H1 (cell line): ENCODE measurements at regions not wholly inside any gene's neighbourhood (a gene's known extent, or its start where the extent isn't known, plus 50 kb on each side); places are given as distances from the start of the nearest gene placed in this dataset.

Experiments used
- CTCF ChIA-PET: fragments of 300-600 bp; sonication (Branson Sonifier 250); formaldehyde crosslinking; loops from one replicate; lab custom pipeline; 2021; ENCODE audit not compliant: partially characterized antibody; lab: Charles Lee
- POLR2A ChIA-PET: fragments of 300-600 bp; sonication (Branson Sonifier 250); formaldehyde crosslinking; loops from one replicate; lab custom pipeline; 2021; ENCODE audit warnings: inconsistent platforms; ENCODE audit not compliant: partially characterized antibody; lab: Charles Lee
- DNase-seq, 2 experiments: peaks; one replicate each; pipeline versions ENCODE4 v3.0.0 to v3.0.0-alpha.2; 2010 to 2022; ENCODE audit warnings: low spot score in 2 of 2, low read depth in 1 of 2, mixed read lengths in 1 of 2
- FAIRE-seq: peaks from 2 replicates; lab custom pipeline; 2011; peaks lifted over from hg19 to GRCh38; lab: Jason Lieb, UNC
- H2AFZ ChIP-seq: 2 replicates; pipeline ENCODE4 v1.8.1; 2012; ENCODE audit warnings: low read length, inconsistent platforms
- H2AK5ac ChIP-seq: 2 replicates; pipeline ENCODE4 v1.6.1; 2013; ENCODE audit warnings: low read depth, low read length
- H2BK120ac ChIP-seq: replicated peaks from 2 replicates; pipeline ENCODE3; 2013; ENCODE audit warnings: low read depth, low read length, inconsistent platforms
- H2BK12ac ChIP-seq: 2 replicates; pipeline ENCODE4 v1.6.1; 2013; ENCODE audit warnings: low read depth, low read length
- H2BK15ac ChIP-seq: 2 replicates; pipeline ENCODE4 v1.6.1; 2013; ENCODE audit warnings: low read length
- H2BK20ac ChIP-seq: 2 replicates; pipeline ENCODE4 v1.6.1; 2013; ENCODE audit warnings: low read length
- H2BK5ac ChIP-seq: 2 replicates; pipeline ENCODE4 v1.6.1; 2013; ENCODE audit warnings: low read depth, low read length
- H3K14ac ChIP-seq: 2 replicates; pipeline ENCODE4 v1.6.1; 2013; ENCODE audit warnings: inconsistent platforms; ENCODE audit not compliant: insufficient read length
- H3K18ac ChIP-seq: 2 replicates; pipeline ENCODE4 v1.6.1; 2013; ENCODE audit warnings: low read length; ENCODE audit errors: extremely low read depth
- H3K23ac ChIP-seq: 2 replicates; pipeline ENCODE4 v1.6.1; 2013; ENCODE audit warnings: inconsistent platforms; ENCODE audit not compliant: insufficient read length
- H3K23me2 ChIP-seq: 2 replicates; pipeline ENCODE4 v1.6.1; 2013; ENCODE audit warnings: low read depth, low read length
- H3K27ac ChIP-seq: 2 replicates; pipeline ENCODE4 v1.6.1; 2011; ENCODE audit warnings: low read depth, low read length, inconsistent platforms
- H3K27me3 ChIP-seq, 4 experiments: replicated peaks in 1 of 4; 1 replicate in 1 of 4; 2 replicates in 3 of 4; pipeline versions ENCODE4 v1.6.1 to v1.8.1; 2011 to 2013; ENCODE audit warnings: low read length in 3 of 4, mild to moderate bottlenecking in 3 of 4, inconsistent platforms in 2 of 4, mixed read lengths in 2 of 4, moderate library complexity in 1 of 4; ENCODE audit not compliant: control insufficient read depth in 3 of 4, insufficient read depth in 3 of 4; ENCODE audit errors: extremely low read depth in 1 of 4
- H3K36me3 ChIP-seq, 4 experiments: 2 replicates each; pipeline versions ENCODE4 v1.6.1 to v1.8.1; 2011 to 2013; ENCODE audit warnings: mild to moderate bottlenecking in 4 of 4, low read length in 3 of 4, moderate library complexity in 2 of 4, control low read depth in 1 of 4, inconsistent platforms in 1 of 4; ENCODE audit not compliant: insufficient read depth in 4 of 4, control insufficient read depth in 2 of 4
- H3K4ac ChIP-seq: replicated peaks from 2 replicates; pipeline ENCODE3; 2013; ENCODE audit warnings: low read length, low read depth, mixed read lengths, inconsistent platforms; ENCODE audit not compliant: insufficient read length
- H3K4me1 ChIP-seq, 4 experiments: replicated peaks in 1 of 4; 1 replicate in 1 of 4; 2 replicates in 3 of 4; pipeline versions ENCODE4 v1.6.1 to v1.8.1; 2011 to 2013; ENCODE audit warnings: low read length in 3 of 4, inconsistent platforms in 2 of 4, mixed read lengths in 1 of 4; ENCODE audit not compliant: insufficient read depth in 4 of 4, control insufficient read depth in 3 of 4
- H3K4me2 ChIP-seq, 2 experiments: 2 replicates each; pipeline versions ENCODE4 v1.6.1 to v1.8.1; 2011 to 2013; ENCODE audit warnings: low read depth in 2 of 2, low read length in 2 of 2, control low read depth in 1 of 2, inconsistent platforms in 1 of 2, mild to moderate bottlenecking in 1 of 2; ENCODE audit not compliant: insufficient read depth in 1 of 2
- H3K4me3 ChIP-seq, 4 experiments: fragments of 200-600, 300-600 bp in 1 of 4; sonication (generic), shearing (Covaris generic), sonication (Bioruptor Twin) in 1 of 4; 2 replicates each; pipeline versions ENCODE4 v1.5.1 to v1.8.1; 2011 to 2016; ENCODE audit warnings: low read length in 4 of 4, low read depth in 3 of 4, control low read depth in 2 of 4, inconsistent platforms in 2 of 4, mild to moderate bottlenecking in 2 of 4, mixed read lengths in 1 of 4, moderate library complexity in 1 of 4; ENCODE audit not compliant: insufficient read depth in 2 of 4; ENCODE audit errors: extremely low read depth in 1 of 4
- H3K56ac ChIP-seq: replicated peaks from 2 replicates; pipeline ENCODE3; 2013; ENCODE audit warnings: low read depth, mild to moderate bottlenecking, mixed read lengths, low read length, inconsistent platforms; ENCODE audit not compliant: insufficient read length
- H3K79me1 ChIP-seq: 2 replicates; pipeline ENCODE4 v1.6.1; 2013; ENCODE audit warnings: low read depth, low read length, control low read depth
- H3K79me2 ChIP-seq, 2 experiments: 2 replicates each; pipeline versions ENCODE4 v1.6.1 to v1.8.1; 2012 to 2013; ENCODE audit warnings: low read length in 2 of 2, mild to moderate bottlenecking in 2 of 2, inconsistent platforms in 1 of 2; ENCODE audit not compliant: insufficient read depth in 2 of 2, control insufficient read depth in 1 of 2
- H3K9ac ChIP-seq, 4 experiments: replicated peaks in 1 of 4; 1 replicate in 1 of 4; 2 replicates in 3 of 4; pipeline versions ENCODE4 v1.6.1 to v1.8.1; 2011 to 2013; ENCODE audit warnings: low read depth in 3 of 4, low read length in 3 of 4, control low read depth in 2 of 4, mild to moderate bottlenecking in 2 of 4, moderate library complexity in 2 of 4, inconsistent platforms in 1 of 4; ENCODE audit errors: extremely low read depth in 1 of 4
- H3K9me3 ChIP-seq, 2 experiments: 2 replicates each; pipeline versions ENCODE4 v1.6.1 to v1.8.1; 2012 to 2013; ENCODE audit warnings: mild to moderate bottlenecking in 2 of 2, moderate library complexity in 2 of 2, control low read depth in 1 of 2, inconsistent platforms in 1 of 2, low read depth in 1 of 2, low read length in 1 of 2, mixed read lengths in 1 of 2; ENCODE audit not compliant: insufficient read depth in 2 of 2
- H4K20me1 ChIP-seq, 2 experiments: replicated peaks in 1 of 2; 2 replicates each; pipeline versions ENCODE3 to v1.8.1; 2011 to 2013; ENCODE audit warnings: inconsistent platforms in 2 of 2, low read length in 2 of 2, mild to moderate bottlenecking in 1 of 2; ENCODE audit not compliant: insufficient read depth in 2 of 2, control insufficient read depth in 1 of 2
- H4K5ac ChIP-seq: 2 replicates; pipeline ENCODE4 v1.6.1; 2013; ENCODE audit warnings: low read length, low read depth, mixed read lengths, inconsistent platforms; ENCODE audit not compliant: insufficient read length
- H4K8ac ChIP-seq: 2 replicates; pipeline ENCODE4 v1.8.0; 2013; ENCODE audit warnings: mild to moderate bottlenecking, moderate library complexity, low read length, inconsistent platforms; ENCODE audit not compliant: insufficient read depth; ENCODE audit errors: extremely low read depth
- H4K91ac ChIP-seq: replicated peaks from 2 replicates; pipeline ENCODE3; 2013; ENCODE audit warnings: low read length, mixed read lengths, inconsistent platforms; ENCODE audit not compliant: insufficient read length
- CBX5 ChIP-seq: fragments of 300-800, 300-1000 bp; sonication (generic); IDR thresholded peaks from 2 replicates; pipeline ENCODE4 v1.7.1; 2016; ENCODE audit warnings: antibody characterized with exemption, low read length, low read depth
- CTCF ChIP-seq, 3 experiments: IDR thresholded peaks; 1 replicate in 2 of 3; 2 replicates in 1 of 3; pipeline versions ENCODE4 v1.5.1 to v1.6.1; 2011; ENCODE audit warnings: low read length in 3 of 3, mild to moderate bottlenecking in 3 of 3, inconsistent platforms in 2 of 3, low read depth in 1 of 3, moderate library complexity in 1 of 3; ENCODE audit not compliant: insufficient read depth in 1 of 3; ENCODE audit errors: control extremely low read depth in 1 of 3
- KDM5A ChIP-seq: fragments of 200-600 bp; IDR thresholded peaks from 2 replicates; pipeline ENCODE4 v1.7.1; 2012; ENCODE audit warnings: mild to moderate bottlenecking, low read length, inconsistent platforms, mixed read lengths
- RFX5 ChIP-seq: IDR thresholded peaks from 2 replicates; pipeline ENCODE4 v1.6.1; 2011; ENCODE audit warnings: low read depth, low read length, improper control_type of control experiment, borderline replicate concordance
- SIRT6 ChIP-seq: IDR thresholded peaks from one replicate; pipeline ENCODE4 v1.7.1; 2012; ENCODE audit warnings: low read length, inconsistent platforms
- SP2 ChIP-seq: IDR thresholded peaks from 2 replicates; pipeline ENCODE4 v1.6.1; 2012; ENCODE audit warnings: mild to moderate bottlenecking, low read length, inconsistent platforms

- H2AFZ ChIP-seq = no peak overlapping the region
- H3K9ac ChIP-seq = no peak overlapping the region; a peak in 1 of 7 replicates
- no peak for TF ChIP-seq CBX5
- TF ChIP-seq KDM5A = no peak
- no peak for TF ChIP-seq SIRT6
- no peak for TF ChIP-seq CTCF (IDR thresholded peaks at IDR 0.05; ENCODE audit: control extremely low read depth in 1 of 3, insufficient read depth in 1 of 3, low read depth in 1 of 3, low read length in 3 of 3)
- TF ChIP-seq SP2 = no peak
- TF ChIP-seq RFX5 = no peak
- no peaks in the 10 kb centered on the region for H3K79me1 ChIP-seq
- H3K56ac ChIP-seq = no peak overlapping the region
- H3K14ac ChIP-seq = peak overlapping the region; percentile 5
- H4K8ac ChIP-seq = no peak overlapping the region
- H3K9me3 ChIP-seq = no peaks in the 10 kb centered on the region
- no peak overlapping the region for H4K5ac ChIP-seq
- H2BK20ac ChIP-seq = no peak overlapping the region
- H3K18ac ChIP-seq = no peak overlapping the region
- CTCF ChIA-PET = interaction anchor here (1.1 to 2.6 kb wide), 2 partner anchors 10 to 570 kb away, joined by 3 to 10 read pairs; no protein-coding TSS in a partner anchor
- no peak overlapping the region for H2AK5ac ChIP-seq
- H4K91ac ChIP-seq = no peak overlapping the region
- no peaks in the 10 kb centered on the region for H3K36me3 ChIP-seq
- no peak overlapping the region for H3K23ac ChIP-seq
- H2BK120ac ChIP-seq = no peak overlapping the region
- DNase-seq (no peak), FAIRE-seq (no peak)
- POLR2A ChIA-PET = no interaction called here
- no peak overlapping the region for H3K27ac ChIP-seq
- H2BK15ac ChIP-seq = no peak overlapping the region
- H4K20me1 ChIP-seq = no peaks in the 10 kb centered on the region
- H3K4ac ChIP-seq = no peak overlapping the region
- H3K27me3 ChIP-seq = no peaks in the 10 kb centered on the region
- H3K23me2 ChIP-seq = no peaks in the 10 kb centered on the region
- no peak overlapping the region for H3K4me2 ChIP-seq
- no peak overlapping the region for H2BK12ac ChIP-seq
- no peak overlapping the region for H3K4me3 ChIP-seq
- no peaks in the 10 kb centered on the region for H3K79me2 ChIP-seq
- H3K4me1 ChIP-seq = no peaks in the 10 kb centered on the region
- H2BK5ac ChIP-seq = no peak overlapping the region
Measured at GRCh38 chr5:26691486-26691885, 346.9 kb downstream of the CDH9 start.
